ENCODE measurements at regions not wholly inside any gene's neighbourhood (a gene's known extent, or its start where the extent isn't known, plus 50 kb on each side); places are given as distances from the start of the nearest gene placed in this dataset.

GRCh38 chr2:8154270-8154669 is 527.6 kb upstream of the ID2 start:
- TF ChIP-seq, protein P1, sequence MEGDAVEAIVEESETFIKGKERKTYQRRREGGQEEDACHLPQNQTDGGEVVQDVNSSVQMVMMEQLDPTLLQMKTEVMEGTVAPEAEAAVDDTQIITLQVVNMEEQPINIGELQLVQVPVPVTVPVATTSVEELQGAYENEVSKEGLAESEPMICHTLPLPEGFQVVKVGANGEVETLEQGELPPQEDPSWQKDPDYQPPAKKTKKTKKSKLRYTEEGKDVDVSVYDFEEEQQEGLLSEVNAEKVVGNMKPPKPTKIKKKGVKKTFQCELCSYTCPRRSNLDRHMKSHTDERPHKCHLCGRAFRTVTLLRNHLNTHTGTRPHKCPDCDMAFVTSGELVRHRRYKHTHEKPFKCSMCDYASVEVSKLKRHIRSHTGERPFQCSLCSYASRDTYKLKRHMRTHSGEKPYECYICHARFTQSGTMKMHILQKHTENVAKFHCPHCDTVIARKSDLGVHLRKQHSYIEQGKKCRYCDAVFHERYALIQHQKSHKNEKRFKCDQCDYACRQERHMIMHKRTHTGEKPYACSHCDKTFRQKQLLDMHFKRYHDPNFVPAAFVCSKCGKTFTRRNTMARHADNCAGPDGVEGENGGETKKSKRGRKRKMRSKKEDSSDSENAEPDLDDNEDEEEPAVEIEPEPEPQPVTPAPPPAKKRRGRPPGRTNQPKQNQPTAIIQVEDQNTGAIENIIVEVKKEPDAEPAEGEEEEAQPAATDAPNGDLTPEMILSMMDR (IDR thresholded peaks at IDR 0.05; ENCODE audit: low read depth, low read length) = no peak
- H3K4me3 ChIP-seq (ENCODE audit: low read depth, low read length) = no peak overlapping the region

DNA sequence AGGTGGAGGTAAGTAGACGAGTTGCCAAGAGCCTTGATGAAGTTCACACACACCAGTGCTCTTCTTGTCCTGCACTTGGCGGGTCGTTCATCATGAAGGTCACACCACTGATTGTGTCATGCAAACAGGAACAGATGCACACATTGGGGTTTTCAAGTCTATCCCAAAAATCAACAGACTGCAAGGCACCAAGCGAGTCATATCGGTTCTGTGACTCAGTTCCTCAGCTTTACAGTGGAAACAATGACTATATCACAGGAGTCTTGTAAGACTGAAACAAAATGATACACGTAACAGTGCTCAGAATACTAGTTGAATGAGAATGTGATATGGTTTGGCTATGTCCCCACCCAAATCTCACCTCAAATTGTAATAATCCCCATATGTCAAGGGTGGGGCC is 526.9 kb upstream of the ID2 start:
- H3K4me3 ChIP-seq (ENCODE audit: low read depth, low read length) = no peak overlapping the region
- TF ChIP-seq, protein P1 (IDR thresholded peaks at IDR 0.05; ENCODE audit: low read depth, low read length) = no peak

- TF ChIP-seq, protein P1 (IDR thresholded peaks at IDR 0.05; ENCODE audit: low read depth, low read length) = no peak
- no peak overlapping the region for H3K4me3 ChIP-seq (ENCODE audit: low read depth, low read length)
Measured at GRCh38 chr2:8157621-8158430, 524.0 kb upstream of the ID2 start.

DNA sequence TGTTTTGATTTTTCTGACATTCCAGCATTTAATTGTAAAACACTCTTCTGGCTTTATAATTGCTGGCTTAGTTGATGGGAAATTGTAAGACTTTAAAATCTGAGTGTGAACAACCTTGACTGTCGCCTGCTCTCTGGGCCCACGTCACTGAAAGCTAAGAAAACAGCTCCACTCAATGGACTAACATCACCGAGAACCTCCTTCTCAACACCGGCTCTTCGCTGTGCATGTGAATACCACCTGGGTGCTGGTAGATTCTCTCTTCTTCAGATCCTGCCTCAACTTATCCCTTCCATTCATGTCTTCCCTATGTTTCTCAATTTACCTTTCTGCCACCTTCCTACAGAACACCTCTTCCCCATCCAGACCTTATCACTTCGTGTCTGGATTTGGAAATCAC is 523.1 kb upstream of the ID2 start:
- TF ChIP-seq, protein P1 (IDR thresholded peaks at IDR 0.05; ENCODE audit: low read depth, low read length) = no peak
- no peak overlapping the region for H3K4me3 ChIP-seq (ENCODE audit: low read depth, low read length)

- H3K4me3 ChIP-seq (ENCODE audit: low read depth, low read length) = no peak overlapping the region
- TF ChIP-seq, protein P1 (IDR thresholded peaks at IDR 0.05; ENCODE audit: low read depth, low read length) = no peak
Measured at GRCh38 chr2:8159211-8159965, 522.5 kb upstream of the ID2 start.

GRCh38 chr2:8159966-8160603 is 521.8 kb upstream of the ID2 start:
- H3K4me3 ChIP-seq (ENCODE audit: low read depth, low read length) = no peak overlapping the region
- TF ChIP-seq, protein P1 (IDR thresholded peaks at IDR 0.05; ENCODE audit: low read depth, low read length) = no peak
